GM12892 (cell line): ENCODE measurements at regions not wholly inside any gene's neighbourhood (a gene's known extent, or its start where the extent isn't known, plus 50 kb on each side); places are given as distances from the start of the nearest gene placed in this dataset.

Experiments
- POLR2A ChIP-seq: IDR thresholded peaks from 2 replicates; pipeline ENCODE4 v1.6.1; 2011; ENCODE audit warnings: low read depth, low read length, control low read depth
- POLR2AphosphoS5 ChIP-seq: IDR thresholded peaks from 2 replicates; pipeline ENCODE4 v1.6.1; 2011; ENCODE audit warnings: low read depth, low read length, control low read depth
- TAF1 ChIP-seq: IDR thresholded peaks from 2 replicates; pipeline ENCODE4 v1.6.1; 2011; ENCODE audit warnings: low read depth, mild to moderate bottlenecking, control low read depth, low read length, borderline replicate concordance

- TF ChIP-seq POLR2A (no peak), POLR2AphosphoS5 (no peak), TAF1 (no peak)
These were observed 149.4 kb downstream of the NXPE2 start for GRCh38 chr11:114827736-114828135.
